ENCODE measurements at regions not wholly inside any gene's neighbourhood (a gene's known extent, or its start where the extent isn't known, plus 50 kb on each side); places are given as distances from the start of the nearest gene placed in this dataset.

DNA sequence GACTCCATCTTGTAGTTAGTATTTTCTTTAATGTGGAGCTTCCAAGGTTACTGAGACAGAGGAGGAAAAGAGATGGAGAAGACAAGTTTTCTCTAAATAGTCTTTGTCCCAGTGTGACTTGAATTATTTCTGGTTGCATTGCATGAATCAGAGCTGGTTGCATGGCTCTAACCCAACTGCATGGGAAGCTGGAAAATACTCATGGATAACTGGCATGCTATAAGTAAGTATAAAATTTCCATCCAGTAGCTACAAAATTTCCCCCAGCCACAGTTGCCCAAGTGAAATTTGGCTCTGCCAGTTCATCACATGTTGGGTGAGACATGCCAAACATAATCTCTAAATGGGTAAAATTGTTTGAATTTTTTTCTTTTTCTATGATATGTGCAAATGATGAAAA is 1161.5 kb downstream of the CDH11 start:
- H3K4me3 ChIP-seq = no peak overlapping the region
- no peak for ATAC-seq

GRCh38 chr16:63947022-63947421 is 1174.8 kb downstream of the CDH11 start:
- TF ChIP-seq, protein P1, sequence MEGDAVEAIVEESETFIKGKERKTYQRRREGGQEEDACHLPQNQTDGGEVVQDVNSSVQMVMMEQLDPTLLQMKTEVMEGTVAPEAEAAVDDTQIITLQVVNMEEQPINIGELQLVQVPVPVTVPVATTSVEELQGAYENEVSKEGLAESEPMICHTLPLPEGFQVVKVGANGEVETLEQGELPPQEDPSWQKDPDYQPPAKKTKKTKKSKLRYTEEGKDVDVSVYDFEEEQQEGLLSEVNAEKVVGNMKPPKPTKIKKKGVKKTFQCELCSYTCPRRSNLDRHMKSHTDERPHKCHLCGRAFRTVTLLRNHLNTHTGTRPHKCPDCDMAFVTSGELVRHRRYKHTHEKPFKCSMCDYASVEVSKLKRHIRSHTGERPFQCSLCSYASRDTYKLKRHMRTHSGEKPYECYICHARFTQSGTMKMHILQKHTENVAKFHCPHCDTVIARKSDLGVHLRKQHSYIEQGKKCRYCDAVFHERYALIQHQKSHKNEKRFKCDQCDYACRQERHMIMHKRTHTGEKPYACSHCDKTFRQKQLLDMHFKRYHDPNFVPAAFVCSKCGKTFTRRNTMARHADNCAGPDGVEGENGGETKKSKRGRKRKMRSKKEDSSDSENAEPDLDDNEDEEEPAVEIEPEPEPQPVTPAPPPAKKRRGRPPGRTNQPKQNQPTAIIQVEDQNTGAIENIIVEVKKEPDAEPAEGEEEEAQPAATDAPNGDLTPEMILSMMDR (IDR thresholded peaks at IDR 0.05) = no peak
- no peaks in the 10 kb centered on the region for H3K36me3 ChIP-seq
- DNase-seq = no peak
- H3K27ac ChIP-seq = no peak overlapping the region
- H3K9me3 ChIP-seq = no peaks in the 10 kb centered on the region
- H3K27me3 ChIP-seq = no peaks in the 10 kb centered on the region
- no peak for ATAC-seq
- no peak overlapping the region for H3K4me3 ChIP-seq
- H3K4me1 ChIP-seq = no peaks in the 10 kb centered on the region
- intact Hi-C loops (cut with DNase I) = no loop called here

More for the DNA sequence above, 1161.5 kb downstream of the CDH11 start:
- intact Hi-C loops (cut with DNase I) = no loop called here
- no peak overlapping the region for H3K27ac ChIP-seq
- no peaks in the 10 kb centered on the region for H3K9me3 ChIP-seq
- no peaks in the 10 kb centered on the region for H3K4me1 ChIP-seq
- H3K27me3 ChIP-seq = no peaks in the 10 kb centered on the region
- DNase-seq = no peak
- no peaks in the 10 kb centered on the region for H3K36me3 ChIP-seq
- TF ChIP-seq, protein P1 (IDR thresholded peaks at IDR 0.05) = no peak

- DNase-seq (no peak), ATAC-seq (no peak)
- H3K9me3 ChIP-seq = no peaks in the 10 kb centered on the region
- no peak overlapping the region for H3K4me3 ChIP-seq
- no peaks in the 10 kb centered on the region for H3K36me3 ChIP-seq
- H3K4me1 ChIP-seq = no peaks in the 10 kb centered on the region
- intact Hi-C loops (cut with DNase I) = no loop called here
- TF ChIP-seq, protein P1 (IDR thresholded peaks at IDR 0.05) = no peak
- no peak overlapping the region for H3K27ac ChIP-seq
- H3K27me3 ChIP-seq = no peaks in the 10 kb centered on the region
Observed at GRCh38 chr16:63945806-63946205, 1176.1 kb downstream of the CDH11 start.

- Histone ChIP-seq H3K4me1 (no peaks in the 10 kb centered on the region), H3K9me3 (no peaks in the 10 kb centered on the region), H3K27ac (no peak overlapping the region), H3K36me3 (no peaks in the 10 kb centered on the region), H3K4me3 (no peak overlapping the region), H3K27me3 (no peaks in the 10 kb centered on the region)
- DNase-seq (no peak), ATAC-seq (no peak)
- TF ChIP-seq, protein P1 (IDR thresholded peaks at IDR 0.05) = no peak
- intact Hi-C loops (cut with DNase I) = no loop called here
Observed at GRCh38 chr16:63943566-63943965, 1178.3 kb downstream of the CDH11 start.

DNA sequence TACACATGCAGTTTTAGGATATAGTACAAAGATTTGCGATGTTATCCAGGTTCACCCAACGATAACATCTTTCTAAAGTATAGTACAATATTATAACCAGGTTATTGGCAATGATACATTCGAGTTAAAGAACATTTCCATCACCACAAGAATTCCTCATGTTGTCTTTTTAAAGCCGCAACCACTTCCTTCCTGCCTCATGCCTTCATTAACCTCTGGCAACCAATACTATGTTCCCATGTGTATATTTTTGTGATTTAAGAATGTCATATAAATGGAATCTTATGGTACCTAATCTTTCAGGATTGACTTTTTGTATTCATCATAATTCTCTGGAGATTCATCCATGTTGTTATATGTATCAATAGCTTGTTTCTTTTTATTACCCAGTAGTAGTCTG is 1183.2 kb downstream of the CDH11 start:
- DNase-seq (no peak), ATAC-seq (no peak)
- Histone ChIP-seq H3K4me3 (no peak overlapping the region), H3K27ac (no peak overlapping the region), H3K4me1 (no peaks in the 10 kb centered on the region), H3K36me3 (no peaks in the 10 kb centered on the region), H3K27me3 (no peaks in the 10 kb centered on the region), H3K9me3 (no peaks in the 10 kb centered on the region)
- TF ChIP-seq, protein P1 (IDR thresholded peaks at IDR 0.05) = no peak
- intact Hi-C loops (cut with DNase I) = no loop called here

DNA sequence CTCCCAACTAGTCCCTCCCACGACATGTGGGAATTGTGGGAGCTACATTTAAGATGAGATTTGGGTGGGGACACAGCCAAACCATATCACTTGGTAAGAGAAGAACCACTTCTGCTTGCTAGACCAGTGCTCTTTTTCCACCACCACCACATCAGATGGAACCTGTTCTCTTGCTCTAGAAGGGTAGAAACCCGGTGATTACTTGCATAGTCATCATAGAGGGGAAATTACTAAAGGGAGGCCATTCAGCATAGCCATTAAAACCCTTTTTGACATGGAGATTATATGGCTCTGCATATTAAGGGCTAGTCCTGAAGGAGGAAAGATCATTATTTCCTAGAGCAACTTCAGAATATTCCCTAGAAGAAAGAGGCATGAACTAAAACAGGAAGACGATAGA is 1188.0 kb downstream of the CDH11 start:
- intact Hi-C loops (cut with DNase I) = no loop called here
- no peak for DNase-seq
- H3K4me3 ChIP-seq = no peak overlapping the region

More for the DNA sequence above, 1188.0 kb downstream of the CDH11 start:
- H3K27me3 ChIP-seq = no peaks in the 10 kb centered on the region
- no peak for ATAC-seq
- TF ChIP-seq, protein P1 (IDR thresholded peaks at IDR 0.05) = no peak
- no peaks in the 10 kb centered on the region for H3K4me1 ChIP-seq
- no peaks in the 10 kb centered on the region for H3K9me3 ChIP-seq
- H3K36me3 ChIP-seq = no peaks in the 10 kb centered on the region
- H3K27ac ChIP-seq = no peak overlapping the region

Measured in upper lobe of right lung (tissue), 1 donor.